Prostate gland (tissue), 2 donors: ENCODE measurements at regions not wholly inside any gene's neighbourhood (a gene's known extent, or its start where the extent isn't known, plus 50 kb on each side); places are given as distances from the start of the nearest gene placed in this dataset.

Experiments
- DNase-seq: peaks from one replicate; pipeline ENCODE4 v3.0.0-alpha.2; 2019; ENCODE audit warnings: low spot score
- H3K27ac ChIP-seq, 2 donors: fragments of 200-600 bp; sonication (generic); 2 replicates each; pipeline ENCODE4 v1.5.1; 2017 to 2019
- H3K27me3 ChIP-seq: fragments of 200-600 bp; sonication (generic); replicated peaks from 2 replicates; pipeline ENCODE4 v1.5.1; 2019; ENCODE audit not compliant: insufficient read depth
- H3K36me3 ChIP-seq, 2 donors: fragments of 200-600 bp; sonication (generic); 1 replicate in 1 of 2; 2 replicates in 1 of 2; pipeline versions ENCODE4 v1.5.1 to v1.8.1; 2017 to 2019
- H3K4me1 ChIP-seq: fragments of 200-600 bp; sonication (generic); replicated peaks from 2 replicates; pipeline ENCODE4 v1.5.1; 2019
- H3K4me3 ChIP-seq, 2 donors: fragments of 200-600 bp; sonication (generic); 2 replicates each; pipeline ENCODE4 v1.5.1; 2017 to 2019
- H3K9me3 ChIP-seq: fragments of 200-600 bp; sonication (generic); 2 replicates; pipeline ENCODE4 v1.5.1; 2017
- POLR2A ChIP-seq: fragments of 450-650 bp; IDR thresholded peaks from one replicate; pipeline ENCODE4 v1.6.1; 2016; ENCODE audit warnings: antibody characterized with exemption, mild to moderate bottlenecking
- POLR2AphosphoS5 ChIP-seq: sonication (generic); formaldehyde crosslinking; IDR thresholded peaks from one replicate; pipeline ENCODE4 v1.6.1; 2017; ENCODE audit warnings: antibody characterized with exemption
- WGBS: methylation state at CpG from one replicate; pipeline ENCODE4 v1.1.5; 2018; 5-methylcytosine and 5-hydroxymethylcytosine counted together
- intact Hi-C: fragments of 100-400 bp; cut with DNase I; formaldehyde crosslinking; loops from one replicate; pipeline ENCODE4 v1.14.2; 2022
- TF ChIP-seq, protein P1 (sequence below), 4 experiments: fragments of 200-600 bp in 2 of 4; fragments of 450-650 bp in 2 of 4; sonication (generic) in 2 of 4; IDR thresholded peaks; 1 replicate in 3 of 4; 2 replicates in 1 of 4; pipeline ENCODE4 v1.5.1; 2016 to 2019; ENCODE audit warnings: antibody characterized with exemption in 4 of 4, mild to moderate bottlenecking in 2 of 4, moderate library complexity in 2 of 4

DNA sequence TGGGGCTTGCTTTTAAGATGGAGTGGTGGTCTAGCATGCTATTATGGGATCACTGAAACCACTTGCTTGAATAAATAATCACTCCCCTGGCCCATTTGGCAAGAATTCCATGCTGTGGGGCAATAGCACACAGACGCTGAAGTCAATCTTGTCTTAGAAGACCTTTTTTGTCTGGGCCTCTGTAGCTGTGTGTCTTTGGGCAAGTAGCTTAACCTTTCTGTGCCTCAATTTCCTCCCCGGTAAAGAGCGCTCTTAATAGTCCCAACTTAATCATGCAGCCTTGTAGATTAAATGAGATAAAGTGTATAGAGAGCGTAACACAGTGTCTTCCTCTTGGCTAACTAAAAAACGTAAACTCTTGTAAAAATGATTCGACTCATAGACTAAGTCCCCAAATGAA, 125.4 kb upstream of the IGSF21 start:
- TF ChIP-seq POLR2A: no peak
- no peak for TF ChIP-seq POLR2AphosphoS5
- TF ChIP-seq, protein P1, sequence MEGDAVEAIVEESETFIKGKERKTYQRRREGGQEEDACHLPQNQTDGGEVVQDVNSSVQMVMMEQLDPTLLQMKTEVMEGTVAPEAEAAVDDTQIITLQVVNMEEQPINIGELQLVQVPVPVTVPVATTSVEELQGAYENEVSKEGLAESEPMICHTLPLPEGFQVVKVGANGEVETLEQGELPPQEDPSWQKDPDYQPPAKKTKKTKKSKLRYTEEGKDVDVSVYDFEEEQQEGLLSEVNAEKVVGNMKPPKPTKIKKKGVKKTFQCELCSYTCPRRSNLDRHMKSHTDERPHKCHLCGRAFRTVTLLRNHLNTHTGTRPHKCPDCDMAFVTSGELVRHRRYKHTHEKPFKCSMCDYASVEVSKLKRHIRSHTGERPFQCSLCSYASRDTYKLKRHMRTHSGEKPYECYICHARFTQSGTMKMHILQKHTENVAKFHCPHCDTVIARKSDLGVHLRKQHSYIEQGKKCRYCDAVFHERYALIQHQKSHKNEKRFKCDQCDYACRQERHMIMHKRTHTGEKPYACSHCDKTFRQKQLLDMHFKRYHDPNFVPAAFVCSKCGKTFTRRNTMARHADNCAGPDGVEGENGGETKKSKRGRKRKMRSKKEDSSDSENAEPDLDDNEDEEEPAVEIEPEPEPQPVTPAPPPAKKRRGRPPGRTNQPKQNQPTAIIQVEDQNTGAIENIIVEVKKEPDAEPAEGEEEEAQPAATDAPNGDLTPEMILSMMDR (IDR thresholded peaks at IDR 0.05): no peak
- H3K4me1 ChIP-seq: no peaks in the 10 kb centered on the region
- no peaks in the 10 kb centered on the region for H3K9me3 ChIP-seq
- DNase-seq: no peak
- H3K4me3 ChIP-seq: no peak overlapping the region
- WGBS: 73% methylated on average over 6 of the region's 6 CpGs
- H3K27ac ChIP-seq: no peak overlapping the region
- H3K36me3 ChIP-seq: no peaks in the 10 kb centered on the region
- intact Hi-C loops: no loop called here
- peaks cover 2% of the 10 kb centered on the region for H3K27me3 ChIP-seq

DNA sequence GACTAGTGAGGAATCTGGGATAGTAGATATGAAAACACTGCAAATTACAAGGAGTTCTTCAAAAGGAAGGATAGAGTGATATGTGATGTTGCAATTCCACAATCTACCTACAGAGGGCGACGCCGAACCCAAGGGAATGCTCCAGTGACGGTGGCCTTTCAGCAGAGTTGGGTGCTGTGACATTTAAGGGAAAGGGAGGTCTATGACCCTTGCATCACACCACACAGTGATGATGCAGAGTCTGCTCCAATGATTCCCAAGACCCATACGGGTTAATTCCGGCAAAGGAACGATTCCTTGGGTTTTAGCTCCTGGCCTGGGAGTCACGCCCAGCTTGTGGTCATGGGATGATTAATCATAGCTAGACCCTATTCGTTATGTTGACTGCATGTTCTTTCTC, 123.0 kb upstream of the IGSF21 start:
- no peaks in the 10 kb centered on the region for H3K4me1 ChIP-seq
- no peaks in the 10 kb centered on the region for H3K9me3 ChIP-seq
- WGBS: 36% methylated on average over 9 of the region's 9 CpGs
- intact Hi-C loops: no loop called here
- H3K4me3 ChIP-seq: no peak overlapping the region
- DNase-seq: no peak
- H3K27me3 ChIP-seq: peaks cover 2% of the 10 kb centered on the region
- TF ChIP-seq POLR2A: no peak
- TF ChIP-seq, protein P1 (IDR thresholded peaks at IDR 0.05): peak in 3 of 4 experiments; percentile 44 to 56 (median 48)
- TF ChIP-seq POLR2AphosphoS5: no peak
- no peaks in the 10 kb centered on the region for H3K36me3 ChIP-seq
- H3K27ac ChIP-seq: no peak overlapping the region

- no peak overlapping the region for H3K27ac ChIP-seq
- WGBS: 84% methylated on average over 9 of the region's 9 CpGs
- no peak for DNase-seq
- no peaks in the 10 kb centered on the region for H3K9me3 ChIP-seq
- no peaks in the 10 kb centered on the region for H3K4me1 ChIP-seq
- intact Hi-C loops: no loop called here
- no peaks in the 10 kb centered on the region for H3K36me3 ChIP-seq
- TF ChIP-seq POLR2AphosphoS5: no peak
- TF ChIP-seq, protein P1 (IDR thresholded peaks at IDR 0.05): no peak
- TF ChIP-seq POLR2A: no peak
- H3K4me3 ChIP-seq: no peak overlapping the region
- peaks cover 2% of the 10 kb centered on the region for H3K27me3 ChIP-seq
Observed at GRCh38 chr1:17986156-17986555, 121.4 kb upstream of the IGSF21 start.

DNA sequence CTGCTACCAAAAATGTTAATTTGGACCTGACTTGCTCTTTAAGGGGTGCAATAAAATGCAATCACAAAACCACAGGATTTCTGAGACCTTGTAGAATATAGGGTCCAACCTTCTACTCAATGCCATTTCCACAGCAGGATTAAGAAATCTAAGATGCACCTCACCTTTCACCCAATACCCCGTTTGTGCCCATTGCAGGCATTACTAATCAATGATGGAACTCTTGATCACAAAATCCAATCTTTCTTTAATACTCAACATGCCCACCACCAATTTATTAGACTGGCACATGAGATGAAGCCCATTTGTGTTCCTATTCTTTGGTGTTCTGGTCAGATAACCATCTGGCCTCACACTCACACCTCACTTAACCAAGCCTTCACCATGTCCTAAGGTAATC, 117.2 kb upstream of the IGSF21 start:
- intact Hi-C loops: no loop called here
- no peaks in the 10 kb centered on the region for H3K27me3 ChIP-seq
- H3K9me3 ChIP-seq: no peaks in the 10 kb centered on the region
- no peak overlapping the region for H3K4me3 ChIP-seq
- TF ChIP-seq POLR2A: no peak
- TF ChIP-seq, protein P1 (IDR thresholded peaks at IDR 0.05): no peak
- no peak for TF ChIP-seq POLR2AphosphoS5
- DNase-seq: no peak
- 77% methylated on average over 1 of the region's 1 CpG for WGBS
- no peaks in the 10 kb centered on the region for H3K4me1 ChIP-seq
- no peak overlapping the region for H3K27ac ChIP-seq
- H3K36me3 ChIP-seq: no peaks in the 10 kb centered on the region

GRCh38 chr1:17991996-17992395, 115.6 kb upstream of the IGSF21 start:
- TF ChIP-seq POLR2AphosphoS5 (no peak), POLR2A (no peak)
- TF ChIP-seq, protein P1 (IDR thresholded peaks at IDR 0.05): no peak
- Histone ChIP-seq H3K4me1 (no peaks in the 10 kb centered on the region), H3K9me3 (no peaks in the 10 kb centered on the region), H3K27ac (no peak overlapping the region), H3K36me3 (no peaks in the 10 kb centered on the region), H3K27me3 (no peaks in the 10 kb centered on the region), H3K4me3 (no peak overlapping the region)
- intact Hi-C loops: no loop called here
- WGBS: 65% methylated on average over 4 of the region's 4 CpGs
- DNase-seq: no peak
